ENCODE measurements at regions not wholly inside any gene's neighbourhood (a gene's known extent, or its start where the extent isn't known, plus 50 kb on each side); places are given as distances from the start of the nearest gene placed in this dataset.

- no peak for TF ChIP-seq CTCF (conservative IDR thresholded peaks at IDR 0.05; ENCODE audit: low read depth, low read length)
- TF ChIP-seq EZH2phosphoT487 (IDR thresholded peaks at IDR 0.05; ENCODE audit: borderline replicate concordance, low read length): no peak
Observed at GRCh38 chr21:32093646-32094462, 185.0 kb downstream of the MIS18A start.
